G401.6 (cell line): ENCODE measurements at regions not wholly inside any gene's neighbourhood (a gene's known extent, or its start where the extent isn't known, plus 50 kb on each side); places are given as distances from the start of the nearest gene placed in this dataset.

Experiments used
- FAIRE-seq: peaks from 2 replicates; lab custom pipeline; 2012; peaks lifted over from hg19 to GRCh38; lab: Jason Lieb, UNC

DNA sequence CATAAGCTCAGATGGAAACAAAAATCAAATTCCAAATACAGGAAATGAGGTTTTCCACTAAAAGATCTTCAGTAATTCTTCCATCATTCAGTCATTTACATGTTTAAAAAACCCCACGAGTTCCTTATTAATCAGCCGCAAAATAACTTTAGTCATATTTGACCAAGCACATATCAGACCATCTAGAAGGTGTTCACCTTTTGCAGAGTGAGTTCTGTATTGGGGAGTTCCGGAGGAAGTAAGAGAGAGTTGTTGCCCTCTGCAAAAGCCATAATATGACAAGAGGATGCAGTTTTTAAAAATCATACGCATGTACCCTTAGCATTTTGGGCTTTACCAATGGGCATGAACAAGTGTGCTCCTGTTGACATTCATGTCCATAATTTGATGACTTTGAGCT lies 61.6 kb downstream of the CCR1 start:
- no peak for FAIRE-seq

DNA sequence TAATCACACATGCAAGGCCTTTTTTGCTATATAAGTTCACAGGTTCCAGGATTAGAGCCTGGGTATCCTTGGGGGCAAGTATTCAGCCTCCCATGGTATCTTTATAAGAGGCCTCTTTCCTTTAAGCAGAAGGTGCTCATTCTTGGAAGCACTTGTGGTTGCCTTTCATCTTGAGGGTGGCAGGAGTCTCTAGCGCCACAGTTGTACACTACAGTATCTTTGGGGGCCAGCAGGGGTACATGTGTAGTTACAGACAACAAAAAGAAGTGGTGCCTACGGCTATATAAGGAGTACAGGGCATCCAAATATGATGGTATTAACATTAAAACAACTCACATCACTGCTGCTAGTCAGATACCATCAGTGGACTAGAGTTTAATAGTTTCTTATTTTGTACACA lies 62.1 kb downstream of the CCR1 start:
- FAIRE-seq, result no peak

DNA sequence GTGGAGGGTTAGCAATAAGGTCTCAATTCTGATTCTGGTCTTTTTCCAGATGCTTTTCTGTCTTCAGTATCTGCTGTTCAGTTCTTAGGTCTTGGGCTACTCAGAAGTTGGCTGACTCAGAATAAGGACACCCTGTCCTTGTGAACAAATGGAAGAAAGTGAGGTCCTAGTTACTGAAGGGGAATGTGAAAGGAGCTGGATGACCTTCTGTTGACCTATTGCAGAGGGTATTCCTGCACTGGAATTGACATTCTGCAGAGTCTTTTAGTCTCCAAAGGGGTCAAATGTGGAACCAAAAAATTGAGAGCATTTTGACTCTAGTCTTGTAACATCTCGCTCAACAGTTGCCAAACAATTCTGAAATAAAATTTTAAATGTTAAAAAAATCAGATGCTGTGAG lies 63.0 kb downstream of the CCR1 start:
- no peak for FAIRE-seq

DNA sequence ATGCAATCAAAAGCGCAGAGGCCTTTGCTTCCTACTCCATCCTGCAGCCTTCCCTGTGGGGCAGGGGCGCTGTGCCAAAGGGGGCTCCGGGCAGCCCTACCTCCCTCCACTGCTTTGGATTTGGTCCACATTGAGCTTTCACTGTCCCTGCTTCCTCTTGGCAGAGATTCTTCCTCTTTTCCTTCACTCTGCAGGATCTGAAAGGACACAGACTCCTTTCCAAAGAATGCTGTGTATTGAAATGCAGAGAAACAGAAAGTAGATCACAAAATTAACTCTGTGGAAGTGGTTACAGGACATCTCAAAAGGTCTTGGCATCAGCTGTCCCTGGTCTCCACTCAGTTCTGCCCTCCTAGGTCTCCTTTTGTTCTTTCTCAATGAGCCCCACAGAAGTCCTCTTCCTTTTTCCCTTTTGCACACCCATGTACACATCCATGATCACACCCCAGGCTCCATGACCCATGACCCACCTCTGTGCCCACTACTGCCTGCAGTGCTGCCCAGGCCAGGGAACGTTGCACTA lies 64.1 kb downstream of the CCR1 start:
- no peak for FAIRE-seq

DNA sequence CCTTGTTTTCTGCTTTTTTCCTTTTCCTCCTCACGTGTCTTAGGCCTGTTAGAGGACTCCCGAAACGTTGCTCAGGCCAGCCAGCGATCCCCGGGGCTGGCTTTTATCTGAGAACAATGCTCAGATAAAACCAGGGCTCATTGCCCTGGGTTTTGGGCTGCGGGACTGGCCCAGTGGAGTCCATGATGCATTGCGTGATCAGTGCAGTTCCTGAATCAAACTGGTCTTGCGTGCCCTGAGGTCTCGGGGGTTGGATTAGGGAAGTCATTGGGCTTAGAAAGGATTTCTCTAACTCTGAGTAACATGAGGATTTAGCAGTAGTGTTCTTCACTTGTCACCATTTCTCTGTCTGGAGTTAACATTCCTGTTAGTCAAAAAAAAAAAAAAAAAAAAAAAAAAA lies 66.3 kb downstream of the CCR1 start:
- no peak for FAIRE-seq

DNA sequence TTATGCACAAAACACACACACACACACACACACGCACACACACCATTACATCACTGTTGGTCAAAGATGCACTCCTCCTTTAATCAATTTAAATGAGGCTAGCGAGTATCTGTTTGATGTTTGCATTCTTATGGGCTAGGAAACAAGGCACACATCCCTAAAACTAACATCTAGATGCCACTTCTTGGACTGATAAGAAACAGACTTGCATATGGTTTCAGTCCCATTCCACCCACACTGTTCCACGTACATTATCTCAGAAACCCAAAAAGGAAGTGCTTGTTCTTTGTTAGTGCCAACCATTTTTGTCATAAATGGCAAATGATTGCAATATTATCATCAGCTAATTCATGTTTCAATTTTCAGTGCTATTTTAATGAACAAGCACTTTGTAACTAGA lies 69.5 kb downstream of the CCR1 start:
- no peak for FAIRE-seq

DNA sequence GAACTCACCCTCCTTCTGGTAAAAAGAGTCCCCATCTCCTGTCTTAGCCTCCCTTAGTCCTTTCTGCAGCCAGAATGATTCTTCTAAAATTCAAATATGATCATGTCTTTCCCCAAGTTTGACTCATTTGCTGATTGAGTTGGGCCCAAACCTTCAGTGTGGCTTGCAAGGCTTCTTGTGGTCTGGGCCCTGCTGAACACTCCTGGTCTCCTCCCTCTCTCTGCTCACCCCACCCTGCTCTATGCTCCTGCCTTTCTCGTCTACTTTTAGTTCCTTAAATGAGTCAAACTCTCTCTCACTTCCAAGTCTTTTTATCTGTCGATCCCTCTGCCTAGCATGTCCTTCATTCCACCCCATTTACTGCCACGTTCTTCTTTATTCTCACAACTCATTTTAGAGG lies 72.6 kb downstream of the CCR1 start:
- FAIRE-seq, result no peak

DNA sequence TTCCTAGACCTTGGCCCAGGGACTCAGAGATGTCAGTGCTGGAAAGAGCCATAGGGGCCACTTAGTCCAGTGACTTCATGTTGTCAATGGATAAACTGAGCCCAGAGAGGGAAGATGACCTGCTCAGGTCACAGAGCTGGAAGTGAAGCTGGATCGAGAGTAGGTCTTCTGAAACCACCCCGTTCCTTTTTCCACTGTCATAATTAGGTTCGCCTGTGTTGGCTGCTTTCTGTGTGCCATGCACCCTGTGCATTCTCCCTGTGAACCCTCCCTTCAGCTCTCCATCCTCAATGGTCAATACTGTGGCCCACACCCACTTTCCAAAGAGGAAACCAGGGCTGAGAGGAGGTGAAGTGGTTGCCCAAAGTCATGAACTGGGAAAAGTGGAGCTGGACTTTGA lies 74.8 kb downstream of the CCR1 start:
- no peak for FAIRE-seq

DNA sequence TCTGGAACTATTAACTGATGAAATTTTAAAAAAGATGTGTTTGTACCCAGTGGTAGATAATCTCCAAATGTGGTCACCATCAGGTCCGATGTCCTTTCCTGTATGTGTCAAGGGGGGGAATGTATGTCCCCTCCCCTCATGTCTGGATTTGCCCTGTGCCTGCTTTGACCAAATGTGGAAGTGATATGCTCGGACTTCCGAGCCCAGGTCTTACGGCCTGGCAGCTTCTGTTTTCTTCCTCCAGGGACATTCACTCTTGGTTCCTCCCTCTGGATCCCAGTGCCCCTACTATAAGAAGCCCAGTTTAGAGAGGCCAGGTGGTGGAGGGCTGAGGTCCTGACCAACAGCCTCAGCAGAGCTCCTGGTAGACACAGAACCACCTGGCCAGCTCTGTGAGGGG lies 75.5 kb downstream of the CCR1 start:
- FAIRE-seq, result no peak

DNA sequence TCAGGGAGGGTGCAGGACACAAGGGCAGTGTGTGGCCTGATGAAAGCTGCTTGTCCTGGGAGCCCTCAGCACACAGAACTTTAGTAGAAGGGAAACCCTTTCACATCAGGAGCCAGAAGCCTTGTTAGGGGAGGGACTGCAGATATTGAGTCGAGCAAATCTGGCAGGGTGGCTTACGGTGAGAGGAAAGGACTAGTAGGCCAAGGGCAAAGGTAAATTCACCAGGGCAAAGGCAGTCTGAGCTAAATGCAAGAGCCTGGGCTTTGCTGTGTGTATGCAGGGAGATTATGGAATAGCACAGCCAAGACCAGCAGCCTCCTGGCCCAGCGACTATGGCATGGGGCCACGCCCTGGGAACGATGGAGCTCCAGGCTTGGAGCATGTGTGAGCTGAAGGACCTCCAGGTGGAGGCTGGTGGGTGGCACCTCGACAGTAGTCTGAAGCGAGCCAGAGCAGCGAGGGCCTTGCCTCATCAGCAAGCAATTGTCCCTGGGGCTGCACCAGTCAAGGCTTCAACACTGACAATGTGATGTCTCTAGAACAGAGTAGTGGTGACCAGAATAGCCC lies 76.1 kb downstream of the CCR1 start:
- FAIRE-seq, result no peak

DNA sequence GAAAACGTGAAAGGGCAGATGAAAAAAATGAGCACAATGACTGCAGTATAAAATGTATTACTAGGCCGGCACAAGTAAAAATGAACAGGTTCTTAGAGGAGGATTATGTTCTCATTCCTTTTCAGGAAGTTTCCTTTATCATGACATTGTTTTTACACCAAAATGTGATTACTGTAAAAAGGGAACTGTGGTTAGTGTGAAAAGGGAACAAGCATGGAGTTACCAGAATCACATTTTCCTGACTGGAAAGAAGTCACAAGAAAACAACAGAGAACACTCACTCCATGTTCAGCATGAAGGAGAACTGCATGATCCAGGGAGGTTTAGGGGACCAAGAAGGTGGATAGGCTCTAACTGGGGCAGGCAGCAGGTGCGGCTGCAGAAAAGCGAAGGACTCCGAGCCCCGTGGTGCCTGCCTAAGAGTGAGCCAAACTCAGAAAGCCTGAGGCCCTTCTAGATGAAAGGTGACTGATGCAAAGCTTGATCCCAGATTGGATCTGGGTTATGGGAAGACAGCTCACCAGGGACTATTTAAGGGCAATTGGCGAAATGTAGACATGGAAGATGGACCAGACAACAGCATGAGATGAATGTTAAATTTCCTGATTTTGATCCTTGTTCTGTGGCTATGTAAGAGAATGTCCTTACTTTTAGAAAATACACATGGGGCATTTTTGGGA lies 77.3 kb downstream of the CCR1 start:
- no peak for FAIRE-seq

DNA sequence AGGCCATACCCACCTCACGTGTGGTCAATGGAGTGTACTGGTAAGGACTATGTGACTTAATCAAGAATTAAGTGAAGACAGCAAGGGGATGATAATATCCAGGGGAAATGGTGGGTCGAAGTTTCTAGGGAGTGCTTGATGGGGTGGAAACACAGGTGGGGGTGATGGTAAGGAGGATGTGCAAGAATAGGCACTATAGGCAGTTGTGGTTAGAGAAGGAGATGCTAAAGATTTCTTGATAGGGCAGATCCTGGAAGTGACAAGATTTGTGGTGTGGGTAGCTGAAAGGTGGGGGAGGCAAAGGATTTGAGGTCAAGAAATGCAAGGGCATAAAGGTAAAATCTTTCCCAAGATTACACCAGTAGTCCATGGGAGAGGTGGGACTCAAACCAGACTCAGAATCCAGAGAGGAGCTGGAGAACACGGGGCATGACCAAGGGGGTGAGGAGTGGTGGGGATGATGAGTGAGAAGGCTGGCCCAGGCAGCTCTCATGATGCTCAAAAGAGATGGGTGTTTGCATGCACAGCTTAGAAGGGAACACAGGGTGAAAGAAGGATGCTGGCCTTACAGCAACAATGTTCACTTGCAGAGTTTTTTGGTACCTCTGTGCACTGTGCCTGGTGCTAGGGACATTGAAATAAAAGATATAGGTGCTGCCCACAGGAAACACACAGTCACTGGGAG lies 78.4 kb downstream of the CCR1 start:
- no peak for FAIRE-seq

DNA sequence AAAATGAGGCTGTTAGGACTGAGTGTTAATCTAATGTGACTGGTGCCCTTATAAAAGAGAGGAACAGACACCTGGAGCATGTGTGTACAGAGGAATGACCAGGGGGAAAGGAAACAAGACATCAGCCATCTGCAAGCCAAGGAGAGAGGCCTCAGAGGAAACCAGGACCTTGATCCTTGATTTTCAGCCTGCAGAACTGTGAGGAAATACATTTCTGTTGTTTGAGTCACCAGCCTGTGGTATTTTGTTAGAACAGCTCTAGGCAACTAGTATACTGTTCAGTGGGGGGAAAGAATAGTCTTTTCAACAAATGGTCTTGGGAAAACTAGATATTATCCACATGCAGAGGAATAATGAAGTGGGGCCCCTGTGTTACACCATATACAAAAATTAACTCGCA lies 80.6 kb downstream of the CCR1 start:
- FAIRE-seq, result no peak

DNA sequence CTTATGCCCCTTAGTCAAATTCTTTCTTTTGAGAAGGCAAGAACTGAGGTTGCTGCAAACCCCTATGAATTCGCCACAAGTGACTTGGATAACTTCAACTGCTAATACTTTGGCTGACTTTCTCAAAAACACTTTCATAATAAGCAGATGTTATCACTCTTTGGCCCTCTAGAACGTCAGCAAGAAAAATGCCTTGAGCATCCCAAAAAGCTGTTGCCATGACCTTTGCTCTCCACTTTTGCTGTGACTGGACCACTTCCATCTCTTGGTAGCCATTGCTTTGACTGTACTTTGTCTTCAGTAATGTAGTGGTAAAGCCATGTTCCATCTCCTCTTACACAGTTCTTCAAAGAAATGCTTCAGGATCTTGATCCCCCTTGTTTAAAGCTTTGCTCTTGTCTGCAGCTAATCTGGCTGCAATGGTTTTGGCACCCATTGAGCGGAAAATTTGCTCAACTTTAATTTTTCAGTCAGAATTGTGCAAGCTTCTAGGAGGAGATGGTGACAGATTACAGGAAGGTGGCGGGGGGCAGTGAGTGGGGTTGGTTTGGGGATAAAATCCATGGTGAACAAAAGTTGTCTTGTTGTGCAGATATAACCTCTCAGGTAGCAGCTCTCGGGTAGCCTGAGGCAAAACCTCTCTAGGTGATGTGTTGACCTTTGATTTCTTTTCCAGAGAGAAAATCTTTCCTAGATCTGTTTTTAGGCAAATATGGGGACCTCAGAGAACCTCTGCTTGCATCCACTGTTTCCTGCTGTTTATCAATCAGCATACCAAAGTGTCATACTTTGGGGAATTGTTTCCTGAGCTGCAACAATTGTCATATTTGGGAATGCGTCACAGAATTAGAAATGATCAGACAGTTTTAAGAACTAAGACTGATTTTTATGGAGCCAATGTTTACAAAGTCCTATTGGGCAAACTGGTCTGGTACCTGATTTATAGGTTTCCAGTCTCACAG lies 83.6 kb downstream of the CCR1 start:
- no peak for FAIRE-seq

DNA sequence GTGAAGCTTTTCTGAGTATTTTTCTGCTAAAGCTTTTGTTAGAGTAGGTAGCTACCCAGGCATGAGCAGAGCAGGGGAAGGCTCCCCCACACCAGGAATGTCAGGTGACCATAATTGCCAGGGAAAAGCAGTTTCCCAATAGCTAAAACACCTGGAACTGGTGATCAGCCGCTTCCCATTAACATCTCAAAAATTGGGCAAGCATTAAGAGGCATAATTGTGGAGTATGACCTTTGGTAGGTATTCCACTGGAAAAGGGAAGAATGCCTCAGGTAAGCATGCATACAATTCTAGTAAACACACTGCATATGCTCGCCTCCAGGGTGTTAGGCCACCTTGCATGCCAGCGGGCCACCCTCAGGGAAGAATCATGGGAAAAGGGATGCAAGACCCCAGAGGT lies 84.5 kb downstream of the CCR1 start:
- FAIRE-seq, result no peak

DNA sequence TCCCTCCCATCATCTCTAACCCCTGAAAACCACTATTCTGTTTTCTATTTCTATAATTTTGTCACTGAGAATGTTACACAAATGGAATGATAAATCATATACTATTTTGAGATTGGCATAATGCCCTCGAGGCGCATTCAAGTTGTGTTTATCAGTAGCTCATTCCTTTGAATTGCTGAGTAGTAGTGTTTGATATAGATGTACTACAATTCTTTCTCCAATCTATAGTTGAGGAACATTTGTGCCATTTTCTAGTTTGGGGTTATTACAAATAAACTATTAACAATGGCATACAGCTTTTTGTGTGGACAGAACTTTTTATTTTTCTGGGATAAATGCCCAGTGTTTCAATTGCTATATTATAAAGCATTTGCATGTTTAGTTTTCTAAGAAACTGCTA lies 86.0 kb downstream of the CCR1 start:
- no peak for FAIRE-seq

DNA sequence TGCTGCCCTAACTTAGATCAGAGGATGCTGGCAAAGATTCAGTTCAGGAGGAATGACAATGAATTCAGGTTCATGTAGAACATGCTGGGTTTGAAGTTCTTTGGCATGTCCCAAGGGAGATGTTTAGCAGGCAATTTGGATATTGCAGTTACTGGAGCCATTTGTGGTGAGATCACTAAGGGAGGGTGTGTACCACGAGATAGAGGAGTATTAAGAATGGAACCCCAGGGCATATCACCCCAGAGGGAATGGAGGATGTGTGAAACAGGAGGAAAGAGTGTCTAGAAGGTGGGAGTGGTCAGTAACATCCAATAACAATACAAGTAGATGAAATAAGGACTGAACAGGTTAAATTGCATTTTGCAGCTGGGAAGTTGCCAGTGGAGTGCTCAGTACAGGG lies 87.1 kb downstream of the CCR1 start:
- FAIRE-seq, result no peak

DNA sequence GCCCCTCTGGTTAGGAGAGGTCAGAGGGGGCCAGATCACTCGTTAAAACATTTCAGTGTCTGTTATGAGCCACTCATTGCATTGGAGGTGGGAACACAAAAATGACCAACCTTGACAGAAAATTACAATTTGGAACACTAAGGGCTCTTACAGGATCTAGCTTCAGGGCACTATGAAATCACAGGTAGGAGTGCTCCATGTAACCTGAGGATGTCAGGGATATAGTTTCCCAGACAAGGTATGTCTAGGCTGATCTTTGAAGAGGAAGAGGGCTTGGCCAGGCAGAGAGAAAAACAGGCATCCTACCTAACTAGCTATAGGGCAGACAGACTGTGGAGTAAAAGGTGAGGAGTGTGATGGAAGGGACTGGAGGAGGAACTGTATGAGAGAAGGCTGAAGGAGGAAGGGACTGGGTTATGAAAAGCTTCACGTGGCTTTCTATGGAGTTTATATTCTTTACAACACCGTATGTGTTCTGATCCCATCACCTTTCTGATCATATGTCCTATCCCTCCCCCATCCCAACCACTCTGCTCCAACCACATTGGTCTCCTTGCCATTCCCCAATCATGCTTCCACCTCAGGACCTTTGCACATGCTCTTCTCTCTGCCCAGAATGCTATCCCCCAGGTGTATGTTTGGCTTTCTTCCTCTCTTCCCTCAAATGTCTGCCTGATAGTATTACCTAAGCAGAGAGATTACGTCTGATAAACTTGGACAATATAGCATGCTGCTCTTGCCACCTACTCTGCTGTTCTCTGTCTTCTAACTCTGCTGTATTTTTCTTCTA lies 88.2 kb downstream of the CCR1 start:
- FAIRE-seq, result no peak

DNA sequence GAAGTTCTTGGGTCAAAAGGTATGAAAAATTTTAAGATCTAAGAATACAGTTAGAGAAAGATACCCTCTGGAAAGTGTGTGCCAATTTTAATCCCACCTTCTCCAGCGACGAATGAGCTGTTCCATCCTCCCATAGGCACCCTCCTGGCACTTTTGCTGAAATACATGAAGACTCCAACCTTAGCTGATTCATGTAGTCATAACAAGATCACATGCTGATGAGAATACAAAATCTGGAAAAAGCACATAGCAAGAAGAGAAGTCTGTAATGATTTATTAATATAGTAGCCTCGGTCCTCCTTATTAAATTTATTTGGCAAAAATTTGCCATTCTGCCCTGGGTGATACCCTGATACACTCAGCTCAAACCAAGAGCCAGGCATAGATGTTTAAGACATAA lies 88.9 kb downstream of the CCR1 start:
- no peak for FAIRE-seq

DNA sequence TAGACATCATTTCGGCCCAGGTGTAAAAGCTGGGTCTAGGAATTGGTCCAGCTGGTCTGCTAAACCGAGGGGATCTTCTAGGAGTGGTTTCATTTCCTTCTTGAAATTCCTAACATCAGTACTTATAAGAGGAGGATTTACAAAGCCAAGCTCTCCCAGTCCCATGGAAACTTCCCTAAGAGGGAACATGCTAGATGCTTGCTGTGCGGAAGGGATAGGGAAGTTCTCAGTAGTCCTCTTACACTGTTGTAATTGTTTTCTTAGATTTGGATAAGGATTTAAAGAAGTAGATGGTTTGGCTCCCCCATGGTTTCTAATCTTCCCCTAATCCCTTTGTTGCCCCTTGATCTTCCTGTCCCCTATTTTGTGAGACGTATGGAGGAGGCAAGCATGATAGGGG lies 89.7 kb upstream of the XCR1 start:
- FAIRE-seq, result no peak

DNA sequence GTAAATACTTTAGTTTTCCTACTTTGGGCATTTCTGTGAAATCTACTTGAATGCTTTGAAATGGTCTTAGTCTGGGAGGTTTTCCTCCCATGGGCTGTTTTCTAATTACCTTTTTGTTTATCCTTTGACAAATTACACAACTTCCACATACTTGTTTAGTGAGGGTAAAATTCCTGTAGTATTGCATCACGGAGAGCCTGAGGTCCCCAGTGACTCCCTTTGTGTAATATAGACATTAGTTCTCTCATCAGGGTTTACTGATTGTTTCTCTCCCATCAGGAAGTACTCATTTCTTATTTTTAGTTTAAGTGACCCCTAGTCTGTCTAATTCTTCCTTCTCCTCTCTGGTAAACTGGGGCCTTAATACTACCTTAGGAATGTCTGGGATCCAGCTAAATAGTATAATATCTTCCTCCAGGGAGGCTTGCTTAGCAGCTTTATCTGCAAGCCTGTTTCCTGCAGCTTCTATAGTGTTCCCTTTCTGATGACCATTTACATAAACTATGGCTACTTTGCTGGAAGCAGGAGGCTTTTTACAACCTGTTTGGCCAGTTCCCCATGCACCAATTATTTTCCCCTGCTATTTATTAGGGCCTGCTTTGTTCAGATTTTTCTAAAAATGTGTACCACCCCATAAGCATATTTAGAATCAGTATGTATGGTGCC lies 87.2 kb upstream of the XCR1 start:
- peak; percentile 98 for FAIRE-seq
